ENCODE measurements at regions not wholly inside any gene's neighbourhood (a gene's known extent, or its start where the extent isn't known, plus 50 kb on each side); places are given as distances from the start of the nearest gene placed in this dataset.

DNA sequence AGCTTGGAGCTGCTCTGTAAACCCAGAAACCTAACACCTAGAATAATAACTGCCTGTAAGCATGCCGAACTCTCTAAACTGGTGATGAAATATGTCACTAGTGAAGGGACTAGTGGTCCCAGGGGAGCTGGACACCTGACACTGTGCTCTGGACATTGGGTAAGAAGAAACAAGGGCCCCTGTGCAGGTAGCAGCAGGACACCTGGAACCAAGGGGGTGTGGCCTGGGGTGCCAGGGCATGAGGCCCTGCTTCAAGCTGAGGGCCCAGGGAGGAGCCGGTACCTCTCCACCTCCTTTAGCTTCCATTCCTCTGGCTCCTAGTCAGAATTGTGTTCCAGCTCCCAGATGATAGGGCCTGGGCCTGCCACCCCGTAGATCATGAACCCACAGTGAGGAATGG lies 263.2 kb downstream of the OGFRL1 start:
- BruUV-seq (replicated peaks): no TSS peak
- Histone ChIP-seq H3K79me2 (ENCODE audit: control insufficient read depth, insufficient read depth, low read length) (no peaks in the 10 kb centered on the region), H3K9me1 (replicated peaks; ENCODE audit: control insufficient read depth, extremely low read depth, insufficient read depth, low read length) (no peaks in the 10 kb centered on the region), H4K20me1 (replicated peaks; ENCODE audit: control insufficient read depth, extremely low read depth, insufficient read depth, low read length) (no peaks in the 10 kb centered on the region), H3K9ac (replicated peaks; ENCODE audit: extremely low read depth, insufficient read depth, low read length) (no peak overlapping the region), H3K4me2 (ENCODE audit: insufficient read depth, low read length) (no peak overlapping the region), H3K9me3 (replicated peaks; ENCODE audit: control insufficient read depth, insufficient read depth, low read length) (no peaks in the 10 kb centered on the region), H3K36me3 (ENCODE audit: control insufficient read depth in 2 of 2, extremely low read depth in 1 of 2, insufficient read depth in 2 of 2, low read length in 2 of 2) (no peaks in the 10 kb centered on the region), H2AFZ (ENCODE audit: low read depth, low read length) (no peak overlapping the region), H3K4me3 (replicated peaks in 1 of 3; ENCODE audit: insufficient read depth in 1 of 3, low read depth in 1 of 3, low read length in 3 of 3) (no peak overlapping the region), H3K27me3 (ENCODE audit: control insufficient read depth in 2 of 2, insufficient read depth in 2 of 2, low read length in 2 of 2) (peaks cover 1 to 4% of the 10 kb centered on the region in 2 experiments), H3K27ac (ENCODE audit: insufficient read depth, low read depth, low read length) (no peak overlapping the region), H3K4me1 (ENCODE audit: control insufficient read depth, extremely low read depth, insufficient read depth, low read length) (no peaks in the 10 kb centered on the region)
- ChIA-PET CTCF (no interaction called here), POLR2A (no interaction called here)
- intact Hi-C loops (cut with micrococcal nuclease) (no loop called here), dilution Hi-C loops (cut with MboI; ENCODE audit: extremely low pct_ligation_motif_present, low sequenced_read_pairs) (no loop called here)
- FAIRE-seq (no peak), DNase-seq (ENCODE audit: low read depth, low spot score) (no peak)
- TF ChIP-seq POLR2AphosphoS5 (IDR thresholded peaks at IDR 0.05; ENCODE audit: insufficient read depth, low read depth, low read length) (no peak), MYC (IDR thresholded peaks at IDR 0.05; ENCODE audit: low read depth, low read length) (no peak)

- no peaks in the 10 kb centered on the region for H3K9me3 ChIP-seq (replicated peaks; ENCODE audit: control insufficient read depth, insufficient read depth, low read length)
- H3K27me3 ChIP-seq (ENCODE audit: control insufficient read depth in 2 of 2, insufficient read depth in 2 of 2, low read length in 2 of 2): peaks cover 0 to 2% of the 10 kb centered on the region in 2 experiments
- TF ChIP-seq MAX (IDR thresholded peaks at IDR 0.05; ENCODE audit: insufficient read depth, insufficient read length) (no peak), POLR2AphosphoS5 (IDR thresholded peaks at IDR 0.05; ENCODE audit: insufficient read depth, low read depth, low read length) (no peak), FOS (IDR thresholded peaks at IDR 0.05; ENCODE audit: borderline replicate concordance, insufficient read depth, low read length) (no peak), JUN (IDR thresholded peaks at IDR 0.05; ENCODE audit: borderline replicate concordance, insufficient read depth, insufficient read length, low read depth) (no peak), GATA2 (IDR thresholded peaks at IDR 0.05; ENCODE audit: insufficient read depth, insufficient read length, low read depth, low read length) (no peak), MYC (IDR thresholded peaks at IDR 0.05; ENCODE audit: low read depth, low read length) (no peak), POLR2A (IDR thresholded peaks at IDR 0.05; ENCODE audit: low read depth, low read length) (no peak), EZH2 (IDR thresholded peaks at IDR 0.05; ENCODE audit: borderline replicate concordance, low read depth, low read length, severe bottlenecking) (no peak)
- TF ChIP-seq, protein P1, sequence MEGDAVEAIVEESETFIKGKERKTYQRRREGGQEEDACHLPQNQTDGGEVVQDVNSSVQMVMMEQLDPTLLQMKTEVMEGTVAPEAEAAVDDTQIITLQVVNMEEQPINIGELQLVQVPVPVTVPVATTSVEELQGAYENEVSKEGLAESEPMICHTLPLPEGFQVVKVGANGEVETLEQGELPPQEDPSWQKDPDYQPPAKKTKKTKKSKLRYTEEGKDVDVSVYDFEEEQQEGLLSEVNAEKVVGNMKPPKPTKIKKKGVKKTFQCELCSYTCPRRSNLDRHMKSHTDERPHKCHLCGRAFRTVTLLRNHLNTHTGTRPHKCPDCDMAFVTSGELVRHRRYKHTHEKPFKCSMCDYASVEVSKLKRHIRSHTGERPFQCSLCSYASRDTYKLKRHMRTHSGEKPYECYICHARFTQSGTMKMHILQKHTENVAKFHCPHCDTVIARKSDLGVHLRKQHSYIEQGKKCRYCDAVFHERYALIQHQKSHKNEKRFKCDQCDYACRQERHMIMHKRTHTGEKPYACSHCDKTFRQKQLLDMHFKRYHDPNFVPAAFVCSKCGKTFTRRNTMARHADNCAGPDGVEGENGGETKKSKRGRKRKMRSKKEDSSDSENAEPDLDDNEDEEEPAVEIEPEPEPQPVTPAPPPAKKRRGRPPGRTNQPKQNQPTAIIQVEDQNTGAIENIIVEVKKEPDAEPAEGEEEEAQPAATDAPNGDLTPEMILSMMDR (IDR thresholded peaks at IDR 0.05; ENCODE audit: extremely low read depth in 1 of 2, insufficient read depth in 1 of 2, low read depth in 1 of 2, low read length in 2 of 2): no peak
- FAIRE-seq: no peak
- ChIA-PET POLR2A (no interaction called here), CTCF (no interaction called here)
- dilution Hi-C loops (cut with MboI; ENCODE audit: extremely low pct_ligation_motif_present, low sequenced_read_pairs): no loop called here
- H3K4me3 ChIP-seq (replicated peaks in 1 of 3; ENCODE audit: insufficient read depth in 1 of 3, low read depth in 1 of 3, low read length in 3 of 3): no peak overlapping the region
- H3K9ac ChIP-seq (replicated peaks; ENCODE audit: extremely low read depth, insufficient read depth, low read length): no peak overlapping the region
- no peak overlapping the region for H2AFZ ChIP-seq (ENCODE audit: low read depth, low read length)
- DNase-seq (ENCODE audit: low read depth, low spot score): no peak
- H3K27ac ChIP-seq (ENCODE audit: insufficient read depth, low read depth, low read length): no peak overlapping the region
- no peaks in the 10 kb centered on the region for H3K36me3 ChIP-seq (ENCODE audit: control insufficient read depth in 2 of 2, extremely low read depth in 1 of 2, insufficient read depth in 2 of 2, low read length in 2 of 2)
- H4K20me1 ChIP-seq (replicated peaks; ENCODE audit: control insufficient read depth, extremely low read depth, insufficient read depth, low read length): no peaks in the 10 kb centered on the region
- no peaks in the 10 kb centered on the region for H3K9me1 ChIP-seq (replicated peaks; ENCODE audit: control insufficient read depth, extremely low read depth, insufficient read depth, low read length)
- no peaks in the 10 kb centered on the region for H3K4me1 ChIP-seq (ENCODE audit: control insufficient read depth, extremely low read depth, insufficient read depth, low read length)
- intact Hi-C loops (cut with micrococcal nuclease): no loop called here
- H3K79me2 ChIP-seq (ENCODE audit: control insufficient read depth, insufficient read depth, low read length): no peaks in the 10 kb centered on the region
- no peak overlapping the region for H3K4me2 ChIP-seq (ENCODE audit: insufficient read depth, low read length)
- BruUV-seq (replicated peaks): no TSS peak
These were observed 267.5 kb downstream of the OGFRL1 start for GRCh38 chr6:71556141-71556540.
